ENCODE measurements at regions not wholly inside any gene's neighbourhood (a gene's known extent, or its start where the extent isn't known, plus 50 kb on each side); places are given as distances from the start of the nearest gene placed in this dataset.

GRCh38 chr5:74423383-74423782 lies 217.1 kb downstream of the ENC1 start:
- TF ChIP-seq, protein P1, sequence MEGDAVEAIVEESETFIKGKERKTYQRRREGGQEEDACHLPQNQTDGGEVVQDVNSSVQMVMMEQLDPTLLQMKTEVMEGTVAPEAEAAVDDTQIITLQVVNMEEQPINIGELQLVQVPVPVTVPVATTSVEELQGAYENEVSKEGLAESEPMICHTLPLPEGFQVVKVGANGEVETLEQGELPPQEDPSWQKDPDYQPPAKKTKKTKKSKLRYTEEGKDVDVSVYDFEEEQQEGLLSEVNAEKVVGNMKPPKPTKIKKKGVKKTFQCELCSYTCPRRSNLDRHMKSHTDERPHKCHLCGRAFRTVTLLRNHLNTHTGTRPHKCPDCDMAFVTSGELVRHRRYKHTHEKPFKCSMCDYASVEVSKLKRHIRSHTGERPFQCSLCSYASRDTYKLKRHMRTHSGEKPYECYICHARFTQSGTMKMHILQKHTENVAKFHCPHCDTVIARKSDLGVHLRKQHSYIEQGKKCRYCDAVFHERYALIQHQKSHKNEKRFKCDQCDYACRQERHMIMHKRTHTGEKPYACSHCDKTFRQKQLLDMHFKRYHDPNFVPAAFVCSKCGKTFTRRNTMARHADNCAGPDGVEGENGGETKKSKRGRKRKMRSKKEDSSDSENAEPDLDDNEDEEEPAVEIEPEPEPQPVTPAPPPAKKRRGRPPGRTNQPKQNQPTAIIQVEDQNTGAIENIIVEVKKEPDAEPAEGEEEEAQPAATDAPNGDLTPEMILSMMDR (IDR thresholded peaks at IDR 0.05; ENCODE audit: low read depth, low read length), result no peak
- no peak overlapping the region for H3K4me3 ChIP-seq (replicated peaks in 1 of 2; ENCODE audit: low read depth in 2 of 2, low read length in 2 of 2)
- no peak for DNase-seq (ENCODE audit: low read depth in 2 of 2)

GRCh38 chr5:74422671-74423070 lies 217.9 kb downstream of the ENC1 start:
- no peak for DNase-seq (ENCODE audit: low read depth in 2 of 2)
- TF ChIP-seq, protein P1 (IDR thresholded peaks at IDR 0.05; ENCODE audit: low read depth, low read length), result no peak
- no peak overlapping the region for H3K4me3 ChIP-seq (replicated peaks in 1 of 2; ENCODE audit: low read depth in 2 of 2, low read length in 2 of 2)

DNA sequence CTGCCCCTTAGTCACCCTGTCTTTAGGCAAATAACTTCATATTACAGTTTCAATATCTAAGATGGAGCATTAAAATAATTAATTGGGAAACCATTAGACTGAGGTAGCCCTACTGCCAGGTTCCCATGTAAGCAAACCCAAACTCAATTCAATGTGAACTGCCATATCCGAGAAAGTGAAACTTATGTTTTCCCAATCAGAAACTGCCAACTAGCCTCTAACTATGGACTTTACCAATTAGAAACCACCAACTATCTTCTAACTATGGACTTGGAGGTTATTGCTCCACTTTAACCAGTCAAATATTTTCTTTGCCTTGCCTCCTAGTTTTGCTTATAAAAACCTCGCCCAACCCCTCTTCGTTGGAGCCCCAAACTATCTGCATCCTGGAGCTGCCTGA lies 218.5 kb downstream of the ENC1 start:
- H3K4me3 ChIP-seq (replicated peaks in 1 of 2; ENCODE audit: low read depth in 2 of 2, low read length in 2 of 2), result no peak overlapping the region
- TF ChIP-seq, protein P1 (IDR thresholded peaks at IDR 0.05; ENCODE audit: low read depth, low read length), result no peak
- no peak for DNase-seq (ENCODE audit: low read depth in 2 of 2)

- H3K4me3 ChIP-seq (replicated peaks in 1 of 2; ENCODE audit: low read depth in 2 of 2, low read length in 2 of 2), result no peak overlapping the region
- TF ChIP-seq, protein P1 (IDR thresholded peaks at IDR 0.05; ENCODE audit: low read depth, low read length), result no peak
- DNase-seq (ENCODE audit: low read depth in 2 of 2), result no peak
Measured at GRCh38 chr5:74421377-74421776, 219.2 kb downstream of the ENC1 start.

- DNase-seq (ENCODE audit: low read depth in 2 of 2), result no peak
- H3K4me3 ChIP-seq (replicated peaks in 1 of 2; ENCODE audit: low read depth in 2 of 2, low read length in 2 of 2), result no peak overlapping the region
- TF ChIP-seq, protein P1 (IDR thresholded peaks at IDR 0.05; ENCODE audit: low read depth, low read length), result no peak
Measured at GRCh38 chr5:74420947-74421346, 219.6 kb downstream of the ENC1 start.

- H3K4me3 ChIP-seq (replicated peaks in 1 of 2; ENCODE audit: low read depth in 2 of 2, low read length in 2 of 2), result no peak overlapping the region
- TF ChIP-seq, protein P1 (IDR thresholded peaks at IDR 0.05; ENCODE audit: low read depth, low read length), result no peak
- no peak for DNase-seq (ENCODE audit: low read depth in 2 of 2)
Measured at GRCh38 chr5:74420220-74420619, 220.3 kb downstream of the ENC1 start.

- H3K4me3 ChIP-seq (replicated peaks in 1 of 2; ENCODE audit: low read depth in 2 of 2, low read length in 2 of 2), result no peak overlapping the region
- no peak for DNase-seq (ENCODE audit: low read depth in 2 of 2)
- TF ChIP-seq, protein P1 (IDR thresholded peaks at IDR 0.05; ENCODE audit: low read depth, low read length), result no peak
Measured at GRCh38 chr5:74419468-74419867, 221.1 kb downstream of the ENC1 start.

All from cardiac fibroblast (primary cell).